Right atrium auricular region (tissue), 2 donors: ENCODE measurements at regions not wholly inside any gene's neighbourhood (a gene's known extent, or its start where the extent isn't known, plus 50 kb on each side); places are given as distances from the start of the nearest gene placed in this dataset.
"Not testable (repeated sequence)": the region's sequence is repeated elsewhere in the genome, so short reads cannot be mapped to it uniquely, and the experiment has no call there.

ENCODE experiments used
- DNase-seq: peaks from one replicate; pipeline ENCODE4 v3.0.0-alpha.2; 2019; ENCODE audit warnings: low spot score
- H3K27ac ChIP-seq, 2 donors: fragments of 200-600 bp; sonication (generic); 1 replicate in 1 of 2; 2 replicates in 1 of 2; pipeline ENCODE4 v1.5.1; 2016 to 2019
- H3K27me3 ChIP-seq, 2 donors: fragments of 200-600 bp; sonication (generic); one replicate each; pipeline versions ENCODE4 v1.5.1 to v1.6.0; 2017 to 2019
- H3K36me3 ChIP-seq: fragments of 200-600 bp; sonication (generic); one replicate; pipeline ENCODE4 v1.5.1; 2016
- H3K4me1 ChIP-seq, 2 donors: fragments of 200-600 bp; sonication (generic); one replicate each; pipeline versions ENCODE4 v1.5.1 to v1.6.0; 2017 to 2019
- H3K4me3 ChIP-seq, 2 donors: fragments of 200-600 bp; sonication (generic); 1 replicate in 1 of 2; 2 replicates in 1 of 2; pipeline ENCODE4 v1.5.1; 2017 to 2019; ENCODE audit warnings: mild to moderate bottlenecking in 1 of 2, moderate library complexity in 1 of 2
- H3K9me3 ChIP-seq, 2 donors: fragments of 200-600 bp; sonication (generic); one replicate each; pipeline ENCODE4 v1.5.1; 2019
- CTCF ChIP-seq, 2 donors: fragments of 200-600 bp; sonication (generic); IDR thresholded peaks; one replicate each; pipeline ENCODE4 v1.5.1; 2019; ENCODE audit warnings: antibody characterized with exemption in 2 of 2

- Histone ChIP-seq H3K4me3 (no peak overlapping the region), H3K27me3 (no peaks in the 10 kb centered on the region), H3K4me1 (peaks cover 0 to 5% of the 10 kb centered on the region in 2 donors), H3K27ac (no peak overlapping the region), H3K9me3 (no peaks in the 10 kb centered on the region), H3K36me3 (no peaks in the 10 kb centered on the region)
- DNase-seq, result no peak
- TF ChIP-seq CTCF (IDR thresholded peaks at IDR 0.05), result no peak
These were observed 313.1 kb downstream of the ADGRD1 start for GRCh38 chr12:131266591-131267467.

GRCh38 chr12:131267576-131267975, 313.9 kb downstream of the ADGRD1 start:
- no peak for TF ChIP-seq CTCF (IDR thresholded peaks at IDR 0.05)
- DNase-seq, result no peak
- Histone ChIP-seq H3K4me1 (peaks cover 0 to 5% of the 10 kb centered on the region in 2 donors), H3K9me3 (no peaks in the 10 kb centered on the region), H3K36me3 (no peaks in the 10 kb centered on the region), H3K4me3 (no peak overlapping the region), H3K27ac (no peak overlapping the region), H3K27me3 (no peaks in the 10 kb centered on the region)

GRCh38 chr12:131268123-131268522, 314.4 kb downstream of the ADGRD1 start:
- not testable (repeated sequence) for H3K27ac ChIP-seq, H3K4me1 ChIP-seq, H3K4me3 ChIP-seq, H3K27me3 ChIP-seq, H3K9me3 ChIP-seq, H3K36me3 ChIP-seq
- DNase-seq, result peak; percentile 78

GRCh38 chr12:131268571-131268970, 314.9 kb downstream of the ADGRD1 start:
- not testable (repeated sequence) for H3K4me1 ChIP-seq, H3K4me3 ChIP-seq, H3K9me3 ChIP-seq, H3K27ac ChIP-seq, DNase-seq, H3K36me3 ChIP-seq, H3K27me3 ChIP-seq

- Histone ChIP-seq H3K36me3 (no peaks in the 10 kb centered on the region), H3K4me3 (no peak overlapping the region), H3K4me1 (peaks cover 0 to 5% of the 10 kb centered on the region in 2 donors), H3K27ac (no peak overlapping the region), H3K9me3 (no peaks in the 10 kb centered on the region), H3K27me3 (no peaks in the 10 kb centered on the region)
- DNase-seq, result no peak
- no peak for TF ChIP-seq CTCF (IDR thresholded peaks at IDR 0.05)
These were observed 315.8 kb downstream of the ADGRD1 start for GRCh38 chr12:131269551-131269950.

- DNase-seq, H3K36me3 ChIP-seq, H3K27ac ChIP-seq, H3K4me3 ChIP-seq, H3K4me1 ChIP-seq, H3K9me3 ChIP-seq, H3K27me3 ChIP-seq: not testable (repeated sequence)
These were observed 316.3 kb downstream of the ADGRD1 start for GRCh38 chr12:131269977-131270376.

- Histone ChIP-seq H3K4me1 (peaks cover 0 to 5% of the 10 kb centered on the region in 2 donors), H3K9me3 (no peaks in the 10 kb centered on the region), H3K4me3 (no peak overlapping the region), H3K27me3 (no peaks in the 10 kb centered on the region), H3K36me3 (no peaks in the 10 kb centered on the region), H3K27ac (no peak overlapping the region)
- no peak for DNase-seq
- TF ChIP-seq CTCF (IDR thresholded peaks at IDR 0.05), result no peak
These were observed 318.0 kb downstream of the ADGRD1 start for GRCh38 chr12:131271724-131272123.

- not testable (repeated sequence) for H3K27ac ChIP-seq, H3K4me3 ChIP-seq, H3K27me3 ChIP-seq, H3K36me3 ChIP-seq, H3K4me1 ChIP-seq, DNase-seq, H3K9me3 ChIP-seq
These were observed 318.6 kb downstream of the ADGRD1 start for GRCh38 chr12:131272283-131272814.
